ENCODE measurements at regions not wholly inside any gene's neighbourhood (a gene's known extent, or its start where the extent isn't known, plus 50 kb on each side); places are given as distances from the start of the nearest gene placed in this dataset.

DNA sequence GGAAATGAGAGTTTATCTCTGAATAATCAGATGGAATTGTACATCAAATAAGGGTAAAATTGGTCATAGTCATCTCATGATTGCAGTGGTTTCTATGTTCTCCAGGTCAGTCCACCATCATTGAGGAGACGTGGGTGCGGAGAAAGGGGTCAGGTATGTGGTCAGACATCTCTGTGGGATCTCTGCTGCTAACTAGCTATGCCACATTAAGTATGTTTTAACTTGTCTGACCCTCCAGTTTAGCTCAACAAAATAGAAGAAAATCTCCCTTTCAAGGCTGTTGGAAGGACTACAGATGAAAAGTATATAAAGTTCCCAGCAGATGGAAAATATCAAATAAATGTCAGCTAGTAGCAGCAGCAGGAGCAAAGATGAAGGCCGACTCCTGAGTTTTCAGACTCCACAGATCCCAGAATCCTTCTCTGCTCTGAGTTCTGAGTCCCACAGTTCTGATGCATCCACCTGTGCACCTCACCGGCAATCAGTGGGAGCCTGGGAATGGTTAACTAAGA, 106.6 kb upstream of the CYP1B1 start:
- Histone ChIP-seq H3K9ac (no peak overlapping the region), H3K27me3 (ENCODE audit: insufficient read depth, low read depth) (no peaks in the 10 kb centered on the region), H3K4me3 (IDR thresholded peaks at IDR 0.05; ENCODE audit: insufficient read depth, low read depth, low read length) (no peak overlapping the region), H2AFZ (ENCODE audit: low read depth) (no peak overlapping the region), H4K20me1 (ENCODE audit: insufficient read depth) (no peaks in the 10 kb centered on the region), H3K27ac (no peak overlapping the region), H3K79me2 (ENCODE audit: insufficient read depth, low read depth) (no peaks in the 10 kb centered on the region), H3K36me3 (ENCODE audit: insufficient read depth) (no peaks in the 10 kb centered on the region), H3K4me1 (ENCODE audit: low read depth, poor library complexity, severe bottlenecking) (peaks cover 23% of the 10 kb centered on the region), H3K4me2 (no peak overlapping the region)
- TF ChIP-seq, protein P1, sequence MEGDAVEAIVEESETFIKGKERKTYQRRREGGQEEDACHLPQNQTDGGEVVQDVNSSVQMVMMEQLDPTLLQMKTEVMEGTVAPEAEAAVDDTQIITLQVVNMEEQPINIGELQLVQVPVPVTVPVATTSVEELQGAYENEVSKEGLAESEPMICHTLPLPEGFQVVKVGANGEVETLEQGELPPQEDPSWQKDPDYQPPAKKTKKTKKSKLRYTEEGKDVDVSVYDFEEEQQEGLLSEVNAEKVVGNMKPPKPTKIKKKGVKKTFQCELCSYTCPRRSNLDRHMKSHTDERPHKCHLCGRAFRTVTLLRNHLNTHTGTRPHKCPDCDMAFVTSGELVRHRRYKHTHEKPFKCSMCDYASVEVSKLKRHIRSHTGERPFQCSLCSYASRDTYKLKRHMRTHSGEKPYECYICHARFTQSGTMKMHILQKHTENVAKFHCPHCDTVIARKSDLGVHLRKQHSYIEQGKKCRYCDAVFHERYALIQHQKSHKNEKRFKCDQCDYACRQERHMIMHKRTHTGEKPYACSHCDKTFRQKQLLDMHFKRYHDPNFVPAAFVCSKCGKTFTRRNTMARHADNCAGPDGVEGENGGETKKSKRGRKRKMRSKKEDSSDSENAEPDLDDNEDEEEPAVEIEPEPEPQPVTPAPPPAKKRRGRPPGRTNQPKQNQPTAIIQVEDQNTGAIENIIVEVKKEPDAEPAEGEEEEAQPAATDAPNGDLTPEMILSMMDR (conservative IDR thresholded peaks at IDR 0.05; ENCODE audit: low read depth, low read length): no peak

DNA sequence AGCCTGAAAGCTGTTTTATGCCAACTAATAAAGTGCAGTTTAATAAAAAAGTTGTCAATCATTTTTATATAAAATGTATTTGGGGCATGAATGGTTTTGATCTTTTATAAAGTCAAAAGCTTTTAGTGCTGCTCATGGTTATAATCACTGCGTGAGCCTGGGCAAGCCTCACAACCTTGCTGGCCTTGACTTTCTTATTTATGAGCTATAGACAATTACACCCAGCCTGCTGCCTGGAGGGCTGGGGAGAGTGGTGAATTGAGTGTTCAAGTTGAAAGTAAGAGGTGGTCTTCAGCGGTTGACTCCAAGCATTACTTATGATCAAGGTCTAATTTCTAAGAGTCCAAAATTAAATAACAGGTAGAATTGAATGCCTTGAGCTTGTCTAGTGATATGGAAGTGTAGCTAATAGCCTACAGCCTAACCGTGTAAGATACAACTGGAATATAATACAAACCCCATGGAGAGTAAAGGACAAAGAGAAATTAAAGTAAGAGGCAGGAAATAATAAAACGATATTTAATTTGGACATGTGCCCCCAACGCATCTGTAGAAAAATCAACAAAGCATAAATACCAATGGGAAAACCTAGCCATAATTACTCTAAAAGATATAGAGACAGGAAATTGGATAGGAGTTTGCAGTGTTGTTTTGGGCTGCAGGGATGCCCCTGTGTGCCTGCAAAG, 106.0 kb upstream of the CYP1B1 start:
- Histone ChIP-seq H3K79me2 (ENCODE audit: insufficient read depth, low read depth) (no peaks in the 10 kb centered on the region), H3K27ac (no peak overlapping the region), H3K4me2 (no peak overlapping the region), H3K4me3 (IDR thresholded peaks at IDR 0.05; ENCODE audit: insufficient read depth, low read depth, low read length) (no peak overlapping the region), H4K20me1 (ENCODE audit: insufficient read depth) (no peaks in the 10 kb centered on the region), H3K36me3 (ENCODE audit: insufficient read depth) (no peaks in the 10 kb centered on the region), H2AFZ (ENCODE audit: low read depth) (no peak overlapping the region), H3K9ac (no peak overlapping the region), H3K27me3 (ENCODE audit: insufficient read depth, low read depth) (no peaks in the 10 kb centered on the region), H3K4me1 (ENCODE audit: low read depth, poor library complexity, severe bottlenecking) (peaks cover 24% of the 10 kb centered on the region)
- TF ChIP-seq, protein P1 (conservative IDR thresholded peaks at IDR 0.05; ENCODE audit: low read depth, low read length): no peak

DNA sequence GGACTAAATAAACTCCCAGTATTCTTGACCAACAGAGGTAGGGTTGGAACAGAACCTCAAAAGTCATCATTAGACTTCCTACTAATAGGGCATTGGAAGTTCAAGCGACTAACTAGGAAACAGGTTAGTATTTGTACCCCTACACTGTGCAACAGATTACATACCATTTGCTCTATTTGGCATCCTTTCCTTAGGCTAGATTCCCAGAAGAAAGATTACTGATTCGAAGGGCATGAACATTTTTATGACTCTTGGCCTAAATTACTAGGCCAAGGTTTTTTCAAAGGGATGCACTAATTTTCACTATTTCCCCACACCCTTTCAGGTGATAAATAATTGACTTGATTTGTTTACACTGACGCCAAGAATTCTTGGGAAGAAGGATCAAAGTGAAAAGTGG, 104.8 kb upstream of the CYP1B1 start:
- Histone ChIP-seq H3K27me3 (ENCODE audit: insufficient read depth, low read depth) (no peaks in the 10 kb centered on the region), H3K27ac (no peak overlapping the region), H3K4me1 (ENCODE audit: low read depth, poor library complexity, severe bottlenecking) (peaks cover 24% of the 10 kb centered on the region), H3K4me3 (IDR thresholded peaks at IDR 0.05; ENCODE audit: insufficient read depth, low read depth, low read length) (no peak overlapping the region), H3K79me2 (ENCODE audit: insufficient read depth, low read depth) (no peaks in the 10 kb centered on the region), H3K36me3 (ENCODE audit: insufficient read depth) (no peaks in the 10 kb centered on the region), H2AFZ (ENCODE audit: low read depth) (no peak overlapping the region), H3K9ac (no peak overlapping the region), H3K4me2 (no peak overlapping the region), H4K20me1 (ENCODE audit: insufficient read depth) (no peaks in the 10 kb centered on the region)
- TF ChIP-seq, protein P1 (conservative IDR thresholded peaks at IDR 0.05; ENCODE audit: low read depth, low read length): no peak

DNA sequence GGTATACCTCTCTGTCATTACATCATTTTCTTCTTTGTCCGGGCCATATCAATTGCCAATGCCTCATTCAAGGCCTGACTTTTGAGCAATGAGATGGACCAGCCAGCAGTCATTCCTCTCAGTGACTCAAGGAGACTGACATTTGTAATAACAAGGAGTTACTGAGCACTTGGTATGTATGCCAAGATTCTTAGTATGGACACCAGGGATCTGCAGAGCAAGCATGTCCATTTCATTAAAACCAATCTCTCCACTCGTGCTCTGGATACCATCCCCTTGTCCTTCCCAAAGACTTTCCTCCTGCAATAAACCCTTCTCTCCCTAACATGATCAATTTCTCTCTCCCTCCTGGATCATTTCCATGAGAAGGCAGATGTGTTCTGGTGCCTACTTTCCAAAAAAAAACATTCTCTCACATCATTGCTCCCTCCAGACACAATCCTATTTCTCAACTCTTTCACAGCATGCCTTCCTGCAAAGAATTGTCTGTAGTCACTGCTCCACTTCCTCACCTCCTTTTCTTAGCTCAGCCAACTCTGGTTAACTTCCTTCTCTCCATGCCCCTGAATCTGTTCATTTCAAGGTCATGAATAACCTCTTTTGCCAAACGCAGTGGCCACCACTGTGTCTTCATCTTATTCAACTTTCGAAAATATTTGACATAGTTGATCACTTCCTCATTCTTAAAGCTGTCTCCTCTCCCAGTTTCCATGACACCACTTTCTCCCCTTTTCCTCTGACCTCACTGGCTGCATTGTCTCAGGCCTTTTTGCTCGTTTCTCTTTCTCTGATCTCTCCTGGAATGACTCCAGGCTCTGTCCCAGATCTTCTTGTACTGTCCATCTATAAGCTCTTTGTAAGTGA, 102.8 kb upstream of the CYP1B1 start:
- Histone ChIP-seq H2AFZ (ENCODE audit: low read depth) (no peak overlapping the region), H3K4me3 (IDR thresholded peaks at IDR 0.05; ENCODE audit: insufficient read depth, low read depth, low read length) (no peak overlapping the region), H3K9ac (no peak overlapping the region), H4K20me1 (ENCODE audit: insufficient read depth) (no peaks in the 10 kb centered on the region), H3K27ac (no peak overlapping the region), H3K4me2 (no peak overlapping the region), H3K79me2 (ENCODE audit: insufficient read depth, low read depth) (no peaks in the 10 kb centered on the region), H3K27me3 (ENCODE audit: insufficient read depth, low read depth) (no peaks in the 10 kb centered on the region), H3K36me3 (ENCODE audit: insufficient read depth) (no peaks in the 10 kb centered on the region), H3K4me1 (ENCODE audit: low read depth, poor library complexity, severe bottlenecking) (peaks cover 10% of the 10 kb centered on the region)
- TF ChIP-seq, protein P1 (conservative IDR thresholded peaks at IDR 0.05; ENCODE audit: low read depth, low read length): no peak
